Stomach (tissue), 8 donors: ENCODE measurements at regions not wholly inside any gene's neighbourhood (a gene's known extent, or its start where the extent isn't known, plus 50 kb on each side); places are given as distances from the start of the nearest gene placed in this dataset.

ENCODE experiments used
- DNase-seq, 2 donors: peaks; one replicate each; pipeline versions ENCODE4 v3.0.0 to v3.0.0-alpha.2; 2013 to 2019
- H3K27ac ChIP-seq, 5 donors: fragments of 200-600 bp in 4 of 5; sonication (generic) in 4 of 5; one replicate each; pipeline ENCODE4 v1.5.1; 2013 to 2019; ENCODE audit warnings: mild to moderate bottlenecking in 1 of 5, moderate library complexity in 1 of 5
- H3K27me3 ChIP-seq, 3 donors: fragments of 200-600 bp; sonication (generic); one replicate each; pipeline ENCODE4 v1.5.1; 2017 to 2019; ENCODE audit warnings: mixed run types in 1 of 3
- H3K36me3 ChIP-seq, 4 donors: fragments of 200-600 bp; sonication (generic); 1 replicate in 3 of 4; 2 replicates in 1 of 4; pipeline ENCODE4 v1.5.1; 2016 to 2019
- H3K4me1 ChIP-seq, 4 donors: fragments of 200-600 bp; sonication (generic); one replicate each; pipeline ENCODE4 v1.5.1; 2016 to 2019
- H3K4me3 ChIP-seq, 4 donors: fragments of 200-600 bp; sonication (generic) in 3 of 4; one replicate each; pipeline ENCODE4 v1.5.1; 2016 to 2019; ENCODE audit warnings: mild to moderate bottlenecking in 1 of 4
- H3K9me3 ChIP-seq, 4 donors: fragments of 200-600 bp; sonication (generic); one replicate each; pipeline ENCODE4 v1.5.1; 2016 to 2019
- EP300 ChIP-seq: sonication (generic); formaldehyde crosslinking; IDR thresholded peaks from one replicate; pipeline ENCODE4 v1.6.1; 2017; ENCODE audit warnings: antibody characterized with exemption
- POLR2A ChIP-seq, 4 donors: fragments of 450-650 bp; IDR thresholded peaks; one replicate each; pipeline ENCODE4 v1.6.1; 2016; ENCODE audit warnings: antibody characterized with exemption in 4 of 4, control low read depth in 2 of 4, mild to moderate bottlenecking in 1 of 4, moderate library complexity in 1 of 4
- POLR2AphosphoS5 ChIP-seq, 3 donors: sonication (generic); formaldehyde crosslinking; IDR thresholded peaks; one replicate each; pipeline ENCODE4 v1.6.1; 2016; ENCODE audit warnings: antibody characterized with exemption in 3 of 3
- WGBS, 5 donors: extraction: QIAGEN DNeasy Blood & Tissue Kit in 3 of 5; methylation state at CpG; one replicate each; pipeline versions ENCODE4 v1.1.5 to v1.1.7; 2013 to 2018; 5-methylcytosine and 5-hydroxymethylcytosine counted together
- intact Hi-C: fragments of 100-400 bp; cut with DNase I; formaldehyde crosslinking; loops from one replicate; pipeline ENCODE4 v1.15.1; 2023; ENCODE audit warnings: low total_unique reads
- TF ChIP-seq, protein P1 (sequence below), 7 experiments: fragments of 450-650 bp in 4 of 7; fragments of 200-600 bp in 3 of 7; sonication (generic) in 3 of 7; IDR thresholded peaks; one replicate each; pipeline ENCODE4 v1.5.1; 2016 to 2019; ENCODE audit warnings: antibody characterized with exemption in 7 of 7, control low read depth in 2 of 7, mild to moderate bottlenecking in 1 of 7
- donor health status: healthy with polysubstance abuse.
- donor health status: Bipolar disorder and iron deficiency.
- donor health status: healthy.

DNA sequence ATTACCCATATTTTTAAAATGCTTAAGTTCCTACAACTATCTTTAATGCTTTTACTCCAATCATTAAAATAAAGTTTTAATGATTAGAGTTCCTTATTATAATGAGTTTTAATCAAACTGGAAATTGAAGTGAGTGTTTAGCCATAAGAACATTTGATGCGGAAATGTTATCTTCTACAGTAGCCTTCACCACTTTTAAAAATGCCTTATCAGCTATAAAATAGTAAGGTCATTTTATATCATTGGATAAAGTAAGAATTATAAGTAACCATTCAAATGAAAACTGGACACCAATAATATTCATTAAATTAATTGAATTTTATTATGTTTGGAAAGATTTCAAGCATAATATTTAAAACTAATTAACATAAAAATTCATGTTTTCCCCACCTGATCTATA is 825.0 kb upstream of the ROBO1 start:
- no peaks in the 10 kb centered on the region for H3K27me3 ChIP-seq
- intact Hi-C loops = no loop called here
- H3K27ac ChIP-seq = no peak overlapping the region
- no peaks in the 10 kb centered on the region for H3K4me1 ChIP-seq
- no peak for TF ChIP-seq EP300
- TF ChIP-seq POLR2A (IDR thresholded peaks at IDR 0.05) = no peak
- no peak for TF ChIP-seq POLR2AphosphoS5 (IDR thresholded peaks at IDR 0.05)
- TF ChIP-seq, protein P1, sequence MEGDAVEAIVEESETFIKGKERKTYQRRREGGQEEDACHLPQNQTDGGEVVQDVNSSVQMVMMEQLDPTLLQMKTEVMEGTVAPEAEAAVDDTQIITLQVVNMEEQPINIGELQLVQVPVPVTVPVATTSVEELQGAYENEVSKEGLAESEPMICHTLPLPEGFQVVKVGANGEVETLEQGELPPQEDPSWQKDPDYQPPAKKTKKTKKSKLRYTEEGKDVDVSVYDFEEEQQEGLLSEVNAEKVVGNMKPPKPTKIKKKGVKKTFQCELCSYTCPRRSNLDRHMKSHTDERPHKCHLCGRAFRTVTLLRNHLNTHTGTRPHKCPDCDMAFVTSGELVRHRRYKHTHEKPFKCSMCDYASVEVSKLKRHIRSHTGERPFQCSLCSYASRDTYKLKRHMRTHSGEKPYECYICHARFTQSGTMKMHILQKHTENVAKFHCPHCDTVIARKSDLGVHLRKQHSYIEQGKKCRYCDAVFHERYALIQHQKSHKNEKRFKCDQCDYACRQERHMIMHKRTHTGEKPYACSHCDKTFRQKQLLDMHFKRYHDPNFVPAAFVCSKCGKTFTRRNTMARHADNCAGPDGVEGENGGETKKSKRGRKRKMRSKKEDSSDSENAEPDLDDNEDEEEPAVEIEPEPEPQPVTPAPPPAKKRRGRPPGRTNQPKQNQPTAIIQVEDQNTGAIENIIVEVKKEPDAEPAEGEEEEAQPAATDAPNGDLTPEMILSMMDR (IDR thresholded peaks at IDR 0.05) = no peak
- H3K4me3 ChIP-seq = no peak overlapping the region
- WGBS, 5 donors = 0 to 55% (median 29%) methylated on average over 1 of the region's 1 CpG
- no peak for DNase-seq
- H3K36me3 ChIP-seq = no peaks in the 10 kb centered on the region
- peaks cover 0 to 5% (median 0%) of the 10 kb centered on the region in 4 donors for H3K9me3 ChIP-seq

DNA sequence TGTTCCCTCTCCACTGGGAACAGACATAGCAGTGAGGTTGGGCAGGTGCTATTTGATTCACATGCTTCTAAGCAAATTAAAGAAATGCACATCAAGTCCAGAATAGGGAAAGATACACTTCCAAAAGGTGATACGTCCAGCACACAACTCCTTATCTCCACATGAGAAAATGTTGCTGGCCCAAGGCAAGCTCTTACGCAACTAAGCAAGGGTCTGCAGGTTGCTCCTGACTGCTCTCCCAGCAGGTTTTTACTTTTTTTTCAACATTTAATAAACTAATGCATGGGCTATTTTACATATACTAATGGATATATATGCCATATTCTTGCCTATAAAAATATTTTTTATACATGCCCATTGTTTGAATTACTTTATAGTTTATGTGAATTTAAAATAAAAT is 818.5 kb upstream of the ROBO1 start:
- TF ChIP-seq POLR2AphosphoS5 (IDR thresholded peaks at IDR 0.05) (no peak), EP300 (no peak), POLR2A (IDR thresholded peaks at IDR 0.05) (no peak)
- TF ChIP-seq, protein P1 (IDR thresholded peaks at IDR 0.05) = no peak
- no peak overlapping the region for H3K27ac ChIP-seq
- no peaks in the 10 kb centered on the region for H3K36me3 ChIP-seq
- WGBS, 5 donors = 64 to 81% (median 76%) methylated on average over 2 of the region's 2 CpGs
- intact Hi-C loops = no loop called here
- no peaks in the 10 kb centered on the region for H3K4me1 ChIP-seq
- no peak overlapping the region for H3K4me3 ChIP-seq
- no peaks in the 10 kb centered on the region for H3K27me3 ChIP-seq
- DNase-seq = no peak
- peaks cover 0 to 5% (median 0%) of the 10 kb centered on the region in 4 donors for H3K9me3 ChIP-seq

DNA sequence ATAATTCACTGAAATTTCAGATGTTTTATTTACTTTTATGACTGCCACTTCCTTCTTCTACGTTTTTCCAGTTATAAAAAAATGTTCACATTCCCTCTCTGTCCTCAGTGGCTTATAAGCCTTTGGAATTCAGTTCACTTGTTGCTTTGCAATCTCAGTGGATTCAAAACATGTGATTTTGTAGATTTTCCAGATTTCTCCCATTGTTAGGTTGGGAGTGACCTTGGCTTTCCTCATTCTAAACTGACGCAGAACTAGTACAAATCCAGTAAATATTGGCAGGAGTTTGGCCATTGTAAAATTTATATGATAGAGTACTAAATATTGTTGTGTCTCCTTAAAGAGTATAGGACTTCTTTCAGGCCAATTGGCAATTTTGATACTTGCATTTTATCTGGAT is 812.3 kb upstream of the ROBO1 start:
- no peak overlapping the region for H3K27ac ChIP-seq
- H3K27me3 ChIP-seq = no peaks in the 10 kb centered on the region
- H3K36me3 ChIP-seq = no peaks in the 10 kb centered on the region
- intact Hi-C loops = no loop called here
- no peaks in the 10 kb centered on the region for H3K4me1 ChIP-seq
- 37 to 47% (median 42%) methylated on average over 2 of the region's 2 CpGs for WGBS, 5 donors
- H3K9me3 ChIP-seq = no peaks in the 10 kb centered on the region
- no peak for DNase-seq
- H3K4me3 ChIP-seq = no peak overlapping the region
- TF ChIP-seq POLR2AphosphoS5 (IDR thresholded peaks at IDR 0.05) = no peak
- TF ChIP-seq EP300 = no peak
- TF ChIP-seq, protein P1 (IDR thresholded peaks at IDR 0.05) = no peak
- no peak for TF ChIP-seq POLR2A (IDR thresholded peaks at IDR 0.05)

DNA sequence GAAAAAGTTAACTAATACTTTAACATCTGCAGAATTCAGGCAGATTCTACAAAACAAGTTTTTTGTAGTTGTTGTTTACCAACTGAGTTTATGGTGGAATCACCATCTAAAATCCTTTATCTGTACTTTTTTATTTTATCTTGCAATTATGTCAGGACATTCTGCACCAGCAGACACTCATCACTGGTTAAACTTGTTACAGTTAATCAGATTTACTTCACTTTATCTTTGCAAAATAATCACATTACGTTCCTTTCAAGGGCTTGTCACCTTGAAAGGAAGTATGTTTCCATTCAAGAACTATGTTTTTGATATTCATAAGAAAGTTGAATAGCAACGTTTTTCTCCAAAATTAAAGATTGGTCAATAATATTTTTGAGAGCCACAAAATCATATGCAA is 796.6 kb upstream of the ROBO1 start:
- no peaks in the 10 kb centered on the region for H3K4me1 ChIP-seq
- H3K27me3 ChIP-seq = no peaks in the 10 kb centered on the region
- no peak overlapping the region for H3K27ac ChIP-seq
- H3K9me3 ChIP-seq = peaks cover 0 to 4% (median 0%) of the 10 kb centered on the region in 4 donors
- no peak overlapping the region for H3K4me3 ChIP-seq
- no peaks in the 10 kb centered on the region for H3K36me3 ChIP-seq
- WGBS, 5 donors = 16 to 38% (median 29%) methylated on average over 2 of the region's 2 CpGs
- TF ChIP-seq POLR2AphosphoS5 (IDR thresholded peaks at IDR 0.05) (no peak), EP300 (no peak), POLR2A (IDR thresholded peaks at IDR 0.05) (no peak)
- TF ChIP-seq, protein P1 (IDR thresholded peaks at IDR 0.05) = no peak
- intact Hi-C loops = no loop called here
- DNase-seq = no peak
